Nephron progenitor cell (in vitro differentiated cells): ENCODE measurements at regions not wholly inside any gene's neighbourhood (a gene's known extent, or its start where the extent isn't known, plus 50 kb on each side); places are given as distances from the start of the nearest gene placed in this dataset.

Source experiments
- DNase-seq: peaks from one replicate; pipeline ENCODE4 v3.0.0; 2021
- H3K27ac Mint-ChIP-seq: 2 replicates; pipeline ENCODE4 v1.8.0; 2021; ENCODE audit warnings: mild to moderate bottlenecking, moderate library complexity, mixed read lengths
- H3K27me3 Mint-ChIP-seq: 2 replicates; pipeline ENCODE4 v1.8.0; 2021; ENCODE audit warnings: mild to moderate bottlenecking, low read depth, mixed read lengths; ENCODE audit not compliant: poor library complexity
- H3K36me3 Mint-ChIP-seq: 2 replicates; pipeline ENCODE4 v1.8.0; 2021; ENCODE audit warnings: low read depth, mixed read lengths
- H3K4me1 Mint-ChIP-seq: 2 replicates; pipeline ENCODE4 v1.8.0; 2021; ENCODE audit warnings: mixed read lengths
- H3K4me3 Mint-ChIP-seq: 2 replicates; pipeline ENCODE4 v1.8.0; 2021; ENCODE audit warnings: mild to moderate bottlenecking, moderate library complexity, mixed read lengths
- H3K9me3 Mint-ChIP-seq: 2 replicates; pipeline ENCODE4 v1.8.0; 2021; ENCODE audit warnings: mild to moderate bottlenecking, moderate library complexity, mixed read lengths
- CTCF ChIP-seq: fragments of 200-600 bp; sonication (generic); IDR thresholded peaks from 2 replicates; pipeline ENCODE4 v1.5.0; 2021; ENCODE audit warnings: antibody characterized with exemption

GRCh38 chr7:123352973-123353372 lies 153.2 kb upstream of the SLC13A1 start:
- no peak for DNase-seq

GRCh38 chr7:123351516-123352505 lies 152.0 kb upstream of the SLC13A1 start:
- peaks cover 7% of the 10 kb centered on the region for H3K27me3 Mint-ChIP-seq
- no peak for TF ChIP-seq CTCF
- H3K27ac Mint-ChIP-seq, result no peak overlapping the region
- no peak for DNase-seq
- no peak overlapping the region for H3K4me3 Mint-ChIP-seq
- no peaks in the 10 kb centered on the region for H3K36me3 Mint-ChIP-seq
- no peaks in the 10 kb centered on the region for H3K4me1 Mint-ChIP-seq
- H3K9me3 Mint-ChIP-seq, result no peaks in the 10 kb centered on the region

More at GRCh38 chr7:123352973-123353372, 153.2 kb upstream of the SLC13A1 start:
- no peaks in the 10 kb centered on the region for H3K4me1 Mint-ChIP-seq
- no peak overlapping the region for H3K4me3 Mint-ChIP-seq
- H3K36me3 Mint-ChIP-seq, result no peaks in the 10 kb centered on the region
- peaks cover 7% of the 10 kb centered on the region for H3K27me3 Mint-ChIP-seq
- no peak for TF ChIP-seq CTCF
- no peaks in the 10 kb centered on the region for H3K9me3 Mint-ChIP-seq
- H3K27ac Mint-ChIP-seq, result no peak overlapping the region

GRCh38 chr7:123351027-123351426 lies 151.3 kb upstream of the SLC13A1 start:
- Mint-ChIP-seq H3K4me1 (no peaks in the 10 kb centered on the region), H3K27ac (no peak overlapping the region), H3K9me3 (no peaks in the 10 kb centered on the region), H3K27me3 (peaks cover 7% of the 10 kb centered on the region), H3K36me3 (no peaks in the 10 kb centered on the region), H3K4me3 (no peak overlapping the region)
- no peak for TF ChIP-seq CTCF
- DNase-seq, result no peak

GRCh38 chr7:123348690-123349089 lies 148.9 kb upstream of the SLC13A1 start:
- Mint-ChIP-seq H3K36me3 (no peaks in the 10 kb centered on the region), H3K27me3 (peaks cover 4% of the 10 kb centered on the region)
- no peak for TF ChIP-seq CTCF

GRCh38 chr7:123346766-123347165 lies 147.0 kb upstream of the SLC13A1 start:
- no peak for DNase-seq
- H3K27ac Mint-ChIP-seq, result no peak overlapping the region
- H3K4me3 Mint-ChIP-seq, result no peak overlapping the region
- H3K36me3 Mint-ChIP-seq, result no peaks in the 10 kb centered on the region
- no peak for TF ChIP-seq CTCF
- H3K27me3 Mint-ChIP-seq, result peaks cover 4% of the 10 kb centered on the region
- H3K4me1 Mint-ChIP-seq, result no peaks in the 10 kb centered on the region
- no peaks in the 10 kb centered on the region for H3K9me3 Mint-ChIP-seq

More at GRCh38 chr7:123348690-123349089, 148.9 kb upstream of the SLC13A1 start:
- H3K27ac Mint-ChIP-seq, result no peak overlapping the region
- no peaks in the 10 kb centered on the region for H3K9me3 Mint-ChIP-seq
- no peaks in the 10 kb centered on the region for H3K4me1 Mint-ChIP-seq
- no peak for DNase-seq
- H3K4me3 Mint-ChIP-seq, result no peak overlapping the region

GRCh38 chr7:123343611-123344010 lies 143.8 kb upstream of the SLC13A1 start:
- no peaks in the 10 kb centered on the region for H3K9me3 Mint-ChIP-seq

More at GRCh38 chr7:123343611-123344010, 143.8 kb upstream of the SLC13A1 start:
- Mint-ChIP-seq H3K36me3 (no peaks in the 10 kb centered on the region), H3K27ac (no peak overlapping the region), H3K4me3 (no peak overlapping the region), H3K4me1 (no peaks in the 10 kb centered on the region), H3K27me3 (no peaks in the 10 kb centered on the region)
- no peak for DNase-seq
- TF ChIP-seq CTCF, result no peak
